Fibroblast of gingiva (primary cell): ENCODE measurements at regions not wholly inside any gene's neighbourhood (a gene's known extent, or its start where the extent isn't known, plus 50 kb on each side); places are given as distances from the start of the nearest gene placed in this dataset.

Experiments used
- DNase-seq: peaks from one replicate; pipeline ENCODE4 v3.0.0-alpha.2; 2011; ENCODE audit warnings: low read depth

DNA sequence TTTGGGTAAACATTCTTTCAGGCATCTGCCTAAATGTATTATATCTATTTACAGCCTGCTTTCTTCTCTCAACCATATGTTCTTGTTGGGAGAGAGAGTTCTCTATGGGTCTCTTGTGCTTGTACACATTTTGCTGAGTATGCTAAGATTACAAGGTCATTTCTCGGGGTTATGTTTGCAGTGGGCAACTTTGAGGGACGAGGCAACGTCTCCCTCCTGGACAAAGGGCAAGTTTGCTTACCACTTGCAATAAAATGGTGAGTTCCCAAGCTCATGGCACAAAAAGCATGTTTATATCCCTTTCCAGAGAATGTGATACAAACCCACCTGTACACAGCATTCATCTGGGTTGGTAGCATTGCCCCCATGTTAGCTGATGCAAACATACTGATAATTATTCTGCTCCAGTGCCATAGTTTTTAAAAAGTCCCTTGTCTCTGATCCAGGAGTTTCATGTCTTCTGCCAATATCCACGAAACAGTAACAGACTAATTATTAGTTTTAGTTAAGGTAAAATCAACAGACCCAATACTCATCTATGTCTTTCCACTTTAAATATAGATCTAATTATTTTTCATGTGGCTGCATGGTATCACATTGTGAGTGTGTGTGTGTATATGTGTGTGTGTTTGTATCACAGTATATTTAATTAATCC, 84.2 kb upstream of the MAPK4 start:
- no peak for DNase-seq

- DNase-seq, result no peak
Measured at GRCh38 chr18:50492097-50492496, 67.8 kb upstream of the MAPK4 start.

- no peak for DNase-seq
Measured at GRCh38 chr18:50494569-50494968, 65.3 kb upstream of the MAPK4 start.

DNA sequence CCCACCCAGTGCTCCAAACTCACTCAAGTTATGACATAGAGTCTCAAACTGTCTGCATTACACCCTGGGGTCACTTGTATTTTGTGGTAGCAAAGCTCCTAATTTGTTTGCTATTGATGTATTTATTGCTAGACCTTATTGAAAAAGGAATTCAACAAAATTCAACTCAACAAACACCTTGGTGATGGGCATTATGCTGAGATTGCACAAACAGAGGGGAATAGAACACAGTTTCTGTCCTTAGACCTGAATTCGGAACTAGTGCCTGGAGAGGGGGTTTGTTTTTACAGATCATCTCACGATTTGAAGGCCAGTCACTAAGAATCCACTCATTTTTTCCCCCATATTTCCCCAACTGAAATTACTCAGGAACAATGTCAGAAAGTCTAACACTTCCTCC, 53.5 kb upstream of the MAPK4 start:
- DNase-seq, result no peak

DNA sequence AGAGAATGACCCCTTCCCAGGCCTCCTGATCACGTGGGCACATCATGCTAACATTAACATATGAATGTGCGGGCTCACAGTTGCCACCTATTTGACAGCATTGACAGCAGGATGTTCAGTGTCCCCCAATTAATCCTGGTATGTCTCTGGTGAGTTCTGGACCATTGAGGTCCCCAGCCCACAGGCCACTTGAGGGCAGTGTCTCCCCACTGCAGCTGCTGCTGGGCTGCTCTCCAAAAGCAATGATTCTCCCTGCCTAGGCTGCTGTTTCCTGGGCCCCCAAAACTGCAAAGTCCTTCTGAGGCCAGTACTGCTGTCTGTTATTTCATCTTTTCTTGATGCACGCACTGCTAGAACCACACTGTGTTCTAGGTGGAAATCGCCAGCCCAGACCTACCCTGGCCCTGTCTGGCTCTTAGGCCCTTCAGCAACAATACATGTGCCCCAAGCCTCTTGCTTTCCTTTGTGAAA, 52.7 kb upstream of the MAPK4 start:
- peak; percentile 36 for DNase-seq

GRCh38 chr18:50508228-50508627, 51.7 kb upstream of the MAPK4 start:
- no peak for DNase-seq

GRCh38 chr18:50509012-50509411, 50.9 kb upstream of the MAPK4 start:
- DNase-seq, result no peak
